Nephron progenitor cell (in vitro differentiated cells): ENCODE measurements at regions not wholly inside any gene's neighbourhood (a gene's known extent, or its start where the extent isn't known, plus 50 kb on each side); places are given as distances from the start of the nearest gene placed in this dataset.

Source experiments
- DNase-seq: peaks from one replicate; pipeline ENCODE4 v3.0.0; 2021
- H3K27ac Mint-ChIP-seq: 2 replicates; pipeline ENCODE4 v1.8.0; 2021; ENCODE audit warnings: mild to moderate bottlenecking, moderate library complexity, mixed read lengths
- H3K27me3 Mint-ChIP-seq: 2 replicates; pipeline ENCODE4 v1.8.0; 2021; ENCODE audit warnings: mild to moderate bottlenecking, low read depth, mixed read lengths; ENCODE audit not compliant: poor library complexity
- H3K36me3 Mint-ChIP-seq: 2 replicates; pipeline ENCODE4 v1.8.0; 2021; ENCODE audit warnings: low read depth, mixed read lengths
- H3K4me1 Mint-ChIP-seq: 2 replicates; pipeline ENCODE4 v1.8.0; 2021; ENCODE audit warnings: mixed read lengths
- H3K4me3 Mint-ChIP-seq: 2 replicates; pipeline ENCODE4 v1.8.0; 2021; ENCODE audit warnings: mild to moderate bottlenecking, moderate library complexity, mixed read lengths
- H3K9me3 Mint-ChIP-seq: 2 replicates; pipeline ENCODE4 v1.8.0; 2021; ENCODE audit warnings: mild to moderate bottlenecking, moderate library complexity, mixed read lengths
- CTCF ChIP-seq: fragments of 200-600 bp; sonication (generic); IDR thresholded peaks from 2 replicates; pipeline ENCODE4 v1.5.0; 2021; ENCODE audit warnings: antibody characterized with exemption

DNA sequence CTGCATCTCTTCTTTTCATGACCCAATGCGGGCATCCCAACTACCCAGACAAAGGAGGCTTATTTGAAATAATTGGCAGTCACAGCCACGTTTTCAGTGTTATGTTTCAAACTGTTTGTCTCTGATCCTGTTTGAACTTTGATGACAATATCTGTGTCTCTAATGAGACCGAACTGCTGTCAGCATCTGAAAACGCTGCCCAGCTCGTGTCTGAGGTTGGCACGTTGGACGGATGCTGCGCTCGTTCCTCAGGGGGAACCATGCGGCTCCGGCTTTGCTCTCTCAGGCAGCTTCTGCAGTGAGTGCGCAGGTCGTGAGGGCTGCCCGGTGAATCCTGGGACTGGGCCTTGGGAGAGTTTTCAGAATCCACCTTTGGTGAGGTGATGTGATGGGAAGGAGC, 58.4 kb upstream of the SORBS2 start:
- TF ChIP-seq CTCF = no peak
- no peaks in the 10 kb centered on the region for H3K36me3 Mint-ChIP-seq
- no peak overlapping the region for H3K27ac Mint-ChIP-seq
- H3K4me1 Mint-ChIP-seq = peaks cover 6% of the 10 kb centered on the region
- peaks cover 4% of the 10 kb centered on the region for H3K27me3 Mint-ChIP-seq
- no peak for DNase-seq
- H3K9me3 Mint-ChIP-seq = no peaks in the 10 kb centered on the region
- no peak overlapping the region for H3K4me3 Mint-ChIP-seq

- no peak for TF ChIP-seq CTCF
- Mint-ChIP-seq H3K27me3 (peaks cover 4% of the 10 kb centered on the region), H3K4me3 (no peak overlapping the region), H3K9me3 (no peaks in the 10 kb centered on the region), H3K36me3 (no peaks in the 10 kb centered on the region), H3K27ac (no peak overlapping the region), H3K4me1 (peaks cover 6% of the 10 kb centered on the region)
- no peak for DNase-seq
These were observed 60.9 kb upstream of the SORBS2 start for GRCh38 chr4:185872747-185873380.

- H3K9me3 Mint-ChIP-seq = no peaks in the 10 kb centered on the region
- peaks cover 8% of the 10 kb centered on the region for H3K4me1 Mint-ChIP-seq
- no peak for TF ChIP-seq CTCF
- H3K4me3 Mint-ChIP-seq = no peak overlapping the region
- no peaks in the 10 kb centered on the region for H3K36me3 Mint-ChIP-seq
- peaks cover 2% of the 10 kb centered on the region for H3K27me3 Mint-ChIP-seq
- H3K27ac Mint-ChIP-seq = no peak overlapping the region
- no peak for DNase-seq
These were observed 62.7 kb upstream of the SORBS2 start for GRCh38 chr4:185874516-185875230.

GRCh38 chr4:185875316-185875907, 63.4 kb upstream of the SORBS2 start:
- no peak overlapping the region for H3K27ac Mint-ChIP-seq
- H3K9me3 Mint-ChIP-seq = no peaks in the 10 kb centered on the region
- no peaks in the 10 kb centered on the region for H3K36me3 Mint-ChIP-seq
- H3K27me3 Mint-ChIP-seq = peaks cover 2% of the 10 kb centered on the region
- peaks cover 15% of the 10 kb centered on the region for H3K4me1 Mint-ChIP-seq
- H3K4me3 Mint-ChIP-seq = no peak overlapping the region
- no peak for DNase-seq
- TF ChIP-seq CTCF = no peak

GRCh38 chr4:185878633-185879032, 66.6 kb upstream of the SORBS2 start:
- no peak for DNase-seq
- TF ChIP-seq CTCF = no peak
- Mint-ChIP-seq H3K4me3 (no peak overlapping the region), H3K9me3 (peaks cover 6% of the 10 kb centered on the region), H3K36me3 (no peaks in the 10 kb centered on the region), H3K27me3 (peaks cover 2% of the 10 kb centered on the region), H3K27ac (peak overlapping the region; percentile 40), H3K4me1 (peaks cover 14% of the 10 kb centered on the region)
